Fibroblast of gingiva (primary cell): ENCODE measurements at regions not wholly inside any gene's neighbourhood (a gene's known extent, or its start where the extent isn't known, plus 50 kb on each side); places are given as distances from the start of the nearest gene placed in this dataset.

ENCODE experiments used
- DNase-seq: peaks from one replicate; pipeline ENCODE4 v3.0.0-alpha.2; 2011; ENCODE audit warnings: low read depth

DNA sequence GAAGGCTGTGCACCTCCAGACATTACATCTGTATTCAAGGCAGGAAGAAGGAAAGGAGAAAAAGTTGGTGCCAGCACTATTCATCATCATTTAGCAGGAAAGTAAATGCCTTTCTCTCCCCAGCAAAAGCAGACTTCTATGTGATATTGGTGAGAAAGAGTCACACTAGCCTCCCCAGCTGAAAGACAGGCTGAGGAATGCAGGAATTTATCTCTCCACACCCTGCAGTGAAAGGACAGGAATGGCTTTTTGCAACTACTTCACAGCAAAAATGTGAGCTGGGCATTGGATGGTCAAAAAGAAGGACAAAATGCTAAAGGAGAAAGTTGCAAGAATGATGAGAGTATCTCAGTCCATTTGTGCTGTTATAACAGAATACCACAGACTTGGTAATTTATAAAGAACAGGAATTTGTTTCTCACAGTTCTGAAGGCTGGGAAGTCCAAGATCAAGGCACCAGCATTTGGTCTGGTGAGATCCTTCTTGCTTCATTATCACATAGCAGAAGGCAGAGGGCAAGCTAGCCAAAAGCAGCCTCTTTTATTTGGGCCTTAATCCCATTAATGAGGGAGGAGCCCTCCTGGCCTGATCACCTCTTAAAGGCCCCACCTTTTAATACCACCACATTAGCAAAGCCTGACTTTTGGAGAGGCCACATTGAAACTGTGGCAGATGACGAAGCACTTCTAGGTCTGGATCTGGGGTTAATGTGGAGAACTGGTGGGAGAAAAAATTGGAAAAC, 388.1 kb upstream of the SLC14A2 start:
- no peak for DNase-seq

DNA sequence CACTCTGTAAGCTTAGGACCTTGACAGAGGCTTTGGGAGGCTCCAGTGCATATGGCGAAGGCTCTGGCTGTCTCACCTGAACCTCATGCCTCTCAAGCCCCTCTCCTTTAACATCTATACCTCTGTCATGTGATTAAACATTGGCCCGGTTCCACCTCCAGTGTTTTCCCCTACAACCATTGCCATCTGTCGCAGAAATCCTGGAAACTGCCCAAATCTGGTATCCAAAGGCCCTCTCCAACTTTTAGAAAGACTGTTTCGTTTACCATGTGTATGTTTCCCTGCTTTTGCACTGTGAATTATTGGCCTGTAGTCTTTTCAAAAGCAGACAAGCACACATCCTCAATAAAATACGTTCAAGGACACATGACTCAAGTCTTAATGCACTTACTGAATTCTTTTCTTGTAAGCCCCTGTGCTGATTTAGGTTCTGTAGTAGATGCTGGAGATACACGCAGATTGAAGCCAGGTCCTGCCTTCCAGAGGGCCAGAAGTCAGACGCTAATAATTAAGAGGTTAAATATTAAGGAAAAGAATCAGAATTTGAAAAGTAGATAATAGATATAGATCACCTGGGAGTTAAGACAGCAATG, 386.4 kb upstream of the SLC14A2 start:
- DNase-seq = no peak

DNA sequence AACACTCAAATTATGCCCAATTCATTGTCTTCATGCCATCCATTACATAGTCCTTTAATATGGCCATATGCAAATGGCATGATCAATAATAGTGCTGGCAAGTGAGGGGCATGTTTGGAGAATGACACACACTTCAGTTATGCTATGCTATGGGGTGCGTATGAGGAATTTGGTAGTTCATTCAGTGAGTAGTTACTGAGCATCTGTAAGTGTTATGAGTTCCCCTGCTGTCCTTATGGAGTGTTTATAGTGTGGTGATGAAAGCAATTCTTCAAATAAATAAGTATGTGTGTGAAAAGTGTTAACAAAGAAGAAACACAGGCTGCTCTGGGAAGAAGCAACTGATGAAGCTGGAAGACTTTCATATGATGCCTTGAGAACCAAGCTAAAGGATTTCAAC, 383.7 kb upstream of the SLC14A2 start:
- DNase-seq = no peak

DNA sequence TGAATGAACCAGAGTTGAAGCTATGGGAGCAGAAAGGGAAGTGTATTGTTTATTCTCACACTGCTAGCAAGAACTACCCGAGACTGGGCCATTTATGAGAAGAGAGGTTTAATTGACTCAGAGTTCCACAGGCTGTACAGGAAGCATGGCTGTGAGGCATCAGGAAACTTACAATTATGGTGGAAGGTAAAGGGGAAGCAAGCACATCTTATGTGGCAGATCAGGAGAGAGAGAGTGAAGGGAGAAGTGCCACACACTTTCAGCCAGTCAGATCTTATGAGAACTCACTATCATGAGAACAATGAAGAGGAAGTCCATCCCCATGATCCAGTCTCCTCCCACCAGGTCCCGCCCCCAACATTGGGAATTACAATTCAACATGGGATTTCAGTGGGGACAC, 383.2 kb upstream of the SLC14A2 start:
- DNase-seq = no peak

DNA sequence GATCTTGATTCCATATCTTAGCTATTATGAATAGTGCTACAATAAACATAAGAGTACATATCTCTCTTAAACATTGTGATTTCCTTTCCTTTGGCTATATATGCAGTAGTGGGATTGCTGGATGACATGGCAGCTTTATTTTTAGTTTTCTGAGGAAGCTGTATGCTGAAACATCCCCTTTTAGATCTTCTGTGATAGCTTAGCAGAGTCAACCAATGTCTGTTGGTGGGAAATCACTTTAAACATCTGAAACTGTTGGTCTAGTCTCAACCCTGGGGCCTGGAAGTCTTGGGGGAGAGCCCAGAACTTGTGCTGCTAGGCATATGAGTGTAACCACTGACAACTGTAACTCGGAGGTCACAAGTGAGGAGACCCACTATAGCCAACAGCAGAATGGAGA, 378.6 kb upstream of the SLC14A2 start:
- DNase-seq = no peak

DNA sequence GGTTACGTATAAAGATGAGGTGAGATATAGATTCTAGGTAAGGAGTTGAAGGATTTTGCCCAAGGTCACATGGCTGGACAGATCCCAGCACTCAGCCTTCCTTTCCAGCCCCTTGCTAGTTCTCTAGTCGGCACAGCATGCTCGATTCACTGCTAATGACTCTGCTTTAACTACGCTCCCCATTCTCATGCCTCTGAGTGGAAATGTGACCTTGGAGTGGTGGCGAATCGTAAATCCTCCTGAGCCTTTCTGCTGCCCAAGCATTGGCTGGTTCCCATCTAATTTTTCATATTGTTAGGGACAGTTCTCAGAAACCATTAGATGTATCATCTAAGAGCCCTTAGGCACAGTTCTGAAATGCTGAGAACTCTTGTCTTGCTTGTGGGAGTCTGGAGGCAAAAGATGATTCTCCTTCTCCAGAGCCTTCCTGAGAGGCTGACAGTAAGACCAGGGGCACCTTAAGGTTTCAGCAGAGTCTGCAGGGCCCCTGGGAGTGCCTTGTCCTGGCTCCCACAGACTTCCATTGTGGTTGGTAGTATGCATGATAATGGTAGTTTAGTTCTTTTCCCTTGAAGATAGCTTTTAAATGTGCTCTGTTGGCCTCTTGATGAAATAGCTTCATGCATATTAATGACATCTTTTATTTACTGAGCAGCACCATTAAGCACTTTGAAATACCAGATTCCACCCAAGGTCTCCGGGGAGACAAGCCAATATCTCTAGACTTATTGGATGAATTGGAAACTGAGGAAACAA, 377.8 kb upstream of the SLC14A2 start:
- DNase-seq = no peak

DNA sequence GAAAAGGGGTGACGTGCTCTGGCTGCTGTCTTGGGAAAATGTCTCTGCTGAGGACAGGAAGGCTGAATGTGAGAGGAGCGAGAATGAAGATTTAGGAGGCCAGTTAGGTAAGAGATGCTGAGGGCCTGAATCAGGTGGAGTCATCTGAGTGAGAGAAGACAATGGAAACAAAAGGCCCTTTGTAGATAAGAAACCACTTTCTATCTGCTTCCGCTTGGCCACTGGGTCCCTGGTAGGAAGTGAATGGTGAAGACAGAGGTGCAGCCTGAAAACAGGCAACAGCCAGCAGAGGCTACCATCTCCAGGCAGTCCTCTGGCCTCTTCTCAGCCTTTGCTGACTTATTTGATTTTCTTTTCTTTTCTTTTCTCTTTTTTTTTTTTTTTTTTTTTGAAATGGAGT, 374.0 kb upstream of the SLC14A2 start:
- no peak for DNase-seq

DNA sequence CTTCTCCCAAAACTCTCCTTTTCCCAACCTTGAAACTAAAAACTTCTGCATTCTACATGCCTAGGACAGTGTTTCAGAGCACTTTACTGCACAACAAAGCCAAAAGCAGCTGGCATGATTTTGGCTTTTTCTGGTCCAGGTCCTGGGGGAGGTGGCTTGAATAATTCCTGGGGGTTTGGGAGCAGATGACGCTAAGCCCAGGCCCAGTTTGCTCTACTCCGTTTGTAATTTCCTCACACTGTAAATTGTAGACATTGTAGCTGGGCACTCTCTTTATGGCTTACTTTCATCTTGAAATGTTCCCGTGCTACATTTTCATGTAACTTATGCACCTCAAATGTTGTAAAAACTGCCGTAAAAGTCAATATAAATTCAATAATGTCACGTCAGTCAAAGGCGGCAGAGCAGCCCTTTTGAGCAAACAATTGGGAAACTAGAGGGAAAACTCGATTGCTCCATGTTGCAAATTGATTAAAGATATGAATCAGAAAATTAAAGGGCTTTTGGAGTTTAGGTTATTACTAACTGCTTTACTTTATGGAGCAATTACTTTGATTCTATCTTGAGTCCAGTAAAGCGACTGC, 373.2 kb upstream of the SLC14A2 start:
- DNase-seq = no peak

DNA sequence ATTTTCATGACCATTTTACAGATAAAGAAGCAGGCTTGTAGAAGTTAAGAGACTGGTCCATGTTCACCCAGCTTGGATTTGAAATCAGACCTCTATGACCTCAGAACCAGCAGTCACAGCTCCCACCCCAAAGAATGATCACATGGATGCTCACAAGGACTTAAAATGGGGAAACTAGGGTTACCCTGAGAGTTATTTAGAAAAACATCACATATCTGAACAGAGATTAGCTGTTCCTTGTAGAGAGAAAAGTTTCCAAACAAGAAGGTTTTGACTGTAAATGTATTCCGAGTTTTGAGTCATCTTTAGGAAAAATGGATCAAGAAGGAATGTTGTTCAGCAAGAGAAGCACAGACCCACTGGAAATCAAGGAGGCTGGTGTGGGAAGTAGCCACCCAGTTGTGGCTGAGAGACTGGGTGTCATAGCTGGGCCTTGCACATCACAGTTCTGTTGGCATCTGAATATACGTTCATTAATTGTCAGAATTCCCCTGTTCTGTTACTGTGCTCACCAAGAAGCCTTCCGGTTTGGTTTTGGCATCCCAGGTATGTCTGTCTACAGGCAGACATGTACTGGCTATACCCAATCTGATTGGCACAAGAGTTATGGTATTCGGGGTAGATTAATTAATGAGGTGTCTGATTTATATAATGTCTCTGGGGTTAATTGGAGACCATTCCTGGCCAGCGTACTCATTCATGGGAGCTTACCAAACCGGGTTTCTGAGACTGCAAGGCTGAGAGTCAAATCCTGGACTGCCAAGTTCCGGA, 371.8 kb upstream of the SLC14A2 start:
- DNase-seq = no peak

DNA sequence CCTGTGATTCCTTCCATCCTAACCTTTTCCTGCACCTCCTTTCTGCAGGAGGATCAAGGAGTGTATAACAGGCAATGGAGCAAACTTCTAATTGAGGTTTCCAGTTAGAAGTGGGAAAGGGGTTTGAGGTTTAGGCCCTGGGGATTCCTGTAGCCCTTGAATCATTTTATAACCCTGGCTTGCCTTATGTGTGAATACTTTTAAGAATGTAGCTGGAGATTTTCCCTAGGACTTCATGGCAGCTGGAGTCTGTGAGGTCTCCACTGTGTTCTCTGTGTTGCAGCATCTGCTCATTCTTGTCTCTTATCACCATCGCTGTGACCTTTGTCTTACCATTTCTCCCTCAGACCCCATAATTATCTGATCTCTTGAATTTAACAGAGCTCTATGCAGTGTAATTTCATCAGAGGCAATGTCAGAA, 370.2 kb upstream of the SLC14A2 start:
- no peak for DNase-seq

DNA sequence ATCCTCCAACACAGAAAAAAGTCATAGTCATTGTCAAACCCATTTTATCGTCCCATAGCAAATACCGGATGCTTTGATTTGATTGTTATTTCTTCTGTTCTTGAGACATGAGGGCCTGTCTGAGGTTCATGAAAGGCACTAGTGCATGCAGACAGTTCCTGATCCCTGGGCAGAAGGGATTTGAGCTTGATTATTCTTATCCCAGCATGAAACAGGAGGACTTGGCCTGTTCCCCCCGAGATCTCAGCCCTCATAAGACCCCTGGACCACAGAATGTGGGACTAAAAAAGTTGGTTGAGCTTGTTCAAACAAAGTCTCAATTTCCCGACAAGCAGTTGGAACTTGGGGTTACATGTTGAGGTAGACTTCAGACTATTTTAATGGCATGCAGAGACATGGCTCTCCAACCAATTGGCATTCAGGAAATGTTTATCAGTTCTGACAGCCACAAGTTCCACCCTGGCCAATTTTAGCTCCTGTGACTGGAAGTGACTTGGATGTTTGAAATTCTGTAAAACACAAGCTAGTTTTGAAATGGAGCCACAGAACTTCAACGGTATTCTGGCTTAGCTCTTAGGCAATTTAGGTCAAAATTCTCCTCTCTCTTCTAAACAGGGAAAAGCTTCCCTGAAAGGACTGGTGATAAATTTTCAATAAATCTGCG, 366.9 kb upstream of the SLC14A2 start:
- peak; percentile 91 for DNase-seq

DNA sequence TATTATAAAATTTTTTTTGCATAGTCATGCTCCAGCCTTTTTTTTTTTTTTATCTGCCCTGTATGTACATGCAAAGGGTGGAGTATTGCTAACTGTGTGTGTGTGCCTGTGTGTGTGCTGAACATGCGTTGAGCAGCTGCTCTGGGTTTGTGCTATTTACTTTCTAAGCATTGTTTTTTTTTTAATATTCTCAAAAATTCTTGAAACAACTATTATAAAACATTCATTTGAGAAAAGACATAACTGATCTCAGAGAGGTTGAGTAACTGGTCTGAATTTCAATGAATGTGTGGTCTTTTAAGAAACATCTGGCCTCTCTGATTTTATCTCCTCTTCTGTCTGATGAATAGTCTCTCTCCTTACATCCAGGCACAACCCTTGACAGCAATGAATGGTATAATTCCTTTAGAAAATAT, 366.0 kb upstream of the SLC14A2 start:
- peak; percentile 37 for DNase-seq

DNA sequence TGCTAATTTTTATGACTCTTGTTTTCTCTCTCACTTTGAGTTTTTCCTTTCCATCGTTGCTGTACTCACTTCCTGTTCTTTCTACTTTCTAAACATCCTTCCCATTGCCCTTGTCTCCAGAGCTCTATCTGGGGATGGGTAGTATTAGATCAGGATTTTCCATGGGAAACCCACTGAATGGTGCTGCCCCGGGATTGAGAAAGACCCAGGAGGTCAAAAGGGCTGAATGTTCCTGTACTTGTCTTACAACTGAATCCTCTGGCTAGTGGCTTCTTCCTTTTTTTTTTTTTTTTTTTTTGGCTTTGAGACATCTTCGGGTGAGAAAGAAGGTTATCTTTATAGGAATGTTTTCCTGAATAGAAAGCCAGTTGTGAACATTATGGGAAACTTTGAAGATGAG, 364.8 kb upstream of the SLC14A2 start:
- no peak for DNase-seq

DNA sequence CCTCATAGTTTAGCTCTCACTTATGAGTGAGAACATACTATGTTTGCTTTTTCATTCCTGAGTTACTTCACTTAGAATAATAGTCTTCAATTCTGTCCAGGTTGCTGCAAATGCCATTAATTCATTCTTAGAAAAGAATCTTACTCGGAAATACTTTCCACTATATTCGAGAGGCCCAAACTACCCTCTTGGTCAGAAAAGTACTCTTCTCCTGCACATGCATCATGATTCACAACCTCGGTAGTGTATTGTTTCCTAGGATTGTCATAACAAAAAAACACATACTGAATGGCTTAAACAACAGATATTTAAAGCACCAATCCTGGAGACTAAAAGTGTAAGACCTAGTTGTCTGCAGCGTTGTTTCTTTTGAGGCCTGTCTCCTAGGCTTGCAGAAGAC, 364.0 kb upstream of the SLC14A2 start:
- DNase-seq = no peak

DNA sequence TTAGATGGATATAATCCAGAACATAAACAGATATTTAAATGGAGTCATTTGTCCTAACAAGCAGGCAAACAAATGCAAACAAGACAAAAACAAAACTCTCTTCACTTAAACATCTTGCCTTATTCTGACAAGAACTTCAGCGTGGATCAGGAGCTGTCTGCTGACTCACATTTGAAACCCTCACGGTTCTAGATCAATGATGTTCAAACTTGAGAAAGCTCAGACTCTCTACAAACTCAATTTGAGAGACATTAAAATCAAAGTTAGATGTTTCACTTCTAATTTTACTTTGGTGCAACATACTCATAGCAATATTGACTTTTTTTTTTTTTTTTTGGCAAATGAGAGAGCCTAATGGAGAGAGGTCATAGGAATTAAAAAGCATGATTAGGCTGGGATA, 362.8 kb upstream of the SLC14A2 start:
- no peak for DNase-seq

DNA sequence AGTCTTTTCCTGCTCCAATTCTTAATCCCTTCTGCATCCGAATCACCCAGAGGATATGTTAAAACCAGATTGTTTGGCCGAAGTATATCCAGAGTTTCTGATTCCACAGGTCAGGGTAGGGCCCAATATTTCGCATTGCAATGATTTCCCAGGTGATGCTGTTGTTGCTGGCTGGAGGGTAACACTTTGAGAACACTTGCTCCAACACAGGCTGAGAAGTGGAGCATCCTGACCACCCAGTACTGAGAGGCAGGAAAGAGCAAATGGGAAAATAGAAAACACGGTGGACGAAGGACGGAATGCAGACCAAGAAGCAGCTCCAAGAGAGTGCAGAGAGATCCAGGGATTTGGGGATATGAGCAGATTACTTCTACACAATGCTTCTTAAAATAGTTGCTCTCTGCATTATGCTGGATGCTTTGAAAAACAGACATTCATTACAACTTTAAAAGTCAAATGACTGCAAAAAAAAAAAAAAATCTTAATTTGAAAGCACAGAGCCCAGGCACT, 362.2 kb upstream of the SLC14A2 start:
- no peak for DNase-seq

DNA sequence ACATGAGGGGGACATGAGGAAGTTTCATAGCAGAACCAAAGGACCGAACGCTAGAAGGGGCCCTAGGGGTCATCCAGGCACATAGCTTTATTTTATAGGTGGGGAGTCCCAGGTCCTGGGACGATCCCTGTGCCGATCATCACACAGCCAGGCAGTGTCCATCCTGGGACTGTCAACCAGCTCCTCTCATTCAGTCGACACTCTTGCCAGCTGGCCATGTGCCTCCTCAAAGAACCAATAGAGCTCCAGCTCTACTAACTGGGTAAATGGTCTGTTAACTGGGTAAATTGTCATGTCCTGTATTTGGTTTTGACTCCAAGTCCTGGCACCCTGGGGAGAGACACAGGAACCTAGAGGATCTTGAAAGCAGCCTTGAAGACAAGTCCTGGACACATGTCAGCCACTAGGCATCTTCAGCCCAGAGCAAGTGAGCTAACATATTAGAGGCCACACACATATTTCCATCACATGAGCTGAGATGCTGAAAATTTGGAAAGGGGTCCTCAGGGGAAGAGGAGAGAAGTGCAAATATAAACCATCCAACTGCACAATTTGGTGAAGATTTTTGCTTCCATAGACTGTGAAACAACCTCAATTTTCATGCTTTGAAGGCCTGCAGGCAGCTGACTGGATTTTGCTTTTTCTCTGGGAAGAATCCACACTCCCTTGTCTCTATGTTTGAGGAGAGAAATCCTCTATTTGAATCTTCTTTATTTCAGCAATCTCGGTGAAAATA, 361.1 kb upstream of the SLC14A2 start:
- no peak for DNase-seq

DNA sequence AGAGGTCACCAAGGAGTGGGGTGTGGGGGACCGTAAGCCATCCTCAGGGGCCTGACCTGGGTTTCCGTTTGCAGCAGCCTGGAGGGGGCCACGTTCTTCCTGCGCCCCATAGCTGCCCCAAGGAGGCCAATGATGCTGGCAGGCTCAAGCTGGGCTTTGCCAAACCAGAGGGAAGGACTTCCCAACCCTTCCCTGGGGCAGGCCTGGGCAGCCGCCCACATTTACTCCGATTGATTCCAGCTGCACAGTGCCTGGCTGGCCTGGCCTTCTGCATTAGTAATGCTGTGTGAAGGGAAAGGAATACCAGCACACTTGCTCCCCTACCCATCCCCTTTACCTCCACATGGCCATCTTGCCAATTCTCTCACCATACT, 360.6 kb upstream of the SLC14A2 start:
- peak; percentile 87 for DNase-seq

DNA sequence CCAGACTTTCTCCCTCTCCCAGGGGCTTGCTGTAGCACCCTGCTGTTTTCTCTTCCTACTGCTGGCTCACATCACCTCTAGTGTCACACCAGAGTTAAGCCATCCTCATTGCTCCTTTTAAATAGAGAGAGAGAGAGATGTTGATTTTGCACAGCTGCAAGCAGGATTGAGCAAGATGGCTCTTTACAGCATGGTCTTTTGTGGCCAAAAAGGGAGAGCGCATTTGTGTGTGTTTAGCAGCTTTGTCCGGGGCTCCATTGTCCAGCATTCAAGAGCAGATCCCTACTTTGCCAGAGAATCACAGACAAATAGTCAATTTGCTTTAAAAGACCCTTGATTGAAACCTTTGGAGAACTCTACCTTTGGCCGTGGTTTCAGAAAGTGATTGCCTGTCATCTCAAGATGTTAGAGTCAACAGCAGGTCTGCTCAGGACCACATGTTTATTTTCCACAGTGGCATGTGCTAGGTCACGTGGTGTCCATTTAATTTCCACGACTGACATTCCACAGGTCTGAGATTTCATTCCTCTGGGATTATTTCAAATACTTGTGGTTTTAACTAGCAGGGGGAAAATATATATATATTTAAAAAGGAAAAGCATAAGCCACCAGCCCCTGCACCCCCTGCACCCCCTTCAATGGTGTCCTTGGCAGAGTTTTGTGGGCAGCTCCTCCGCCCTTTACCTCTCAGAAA, 359.9 kb upstream of the SLC14A2 start:
- peak; percentile 90 for DNase-seq

DNA sequence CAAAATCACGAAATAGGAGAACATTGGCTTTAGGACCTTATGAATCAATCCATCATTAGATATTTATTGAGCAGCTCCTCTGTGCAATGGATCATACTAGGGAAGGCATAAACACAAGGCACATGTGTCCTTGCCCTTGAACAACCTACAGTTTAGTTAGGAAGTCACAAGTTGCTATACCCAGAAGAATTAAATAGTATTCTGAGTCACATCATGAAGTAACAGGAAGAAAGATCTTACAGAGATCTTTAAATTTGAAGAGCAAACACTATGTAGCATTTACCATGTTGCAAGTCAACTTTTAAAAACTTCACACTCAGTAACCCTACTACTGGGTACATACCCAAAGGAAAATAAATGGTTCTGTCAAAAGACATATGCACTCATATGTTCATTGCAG, 355.2 kb upstream of the SLC14A2 start:
- DNase-seq = no peak
